IPS-NIHi7 (cell line): ENCODE measurements at regions not wholly inside any gene's neighbourhood (a gene's known extent, or its start where the extent isn't known, plus 50 kb on each side); places are given as distances from the start of the nearest gene placed in this dataset.

Experiments used
- DNase-seq: peaks from one replicate; pipeline ENCODE4 v3.0.0; 2012; ENCODE audit warnings: mixed read lengths; ENCODE audit errors: extremely low spot score

GRCh38 chr18:65411061-65411460 lies 339.8 kb upstream of the CDH7 start:
- DNase-seq, result no peak

GRCh38 chr18:65409261-65409660 lies 341.6 kb upstream of the CDH7 start:
- DNase-seq, result no peak

GRCh38 chr18:65403534-65403933 lies 347.3 kb upstream of the CDH7 start:
- no peak for DNase-seq

DNA sequence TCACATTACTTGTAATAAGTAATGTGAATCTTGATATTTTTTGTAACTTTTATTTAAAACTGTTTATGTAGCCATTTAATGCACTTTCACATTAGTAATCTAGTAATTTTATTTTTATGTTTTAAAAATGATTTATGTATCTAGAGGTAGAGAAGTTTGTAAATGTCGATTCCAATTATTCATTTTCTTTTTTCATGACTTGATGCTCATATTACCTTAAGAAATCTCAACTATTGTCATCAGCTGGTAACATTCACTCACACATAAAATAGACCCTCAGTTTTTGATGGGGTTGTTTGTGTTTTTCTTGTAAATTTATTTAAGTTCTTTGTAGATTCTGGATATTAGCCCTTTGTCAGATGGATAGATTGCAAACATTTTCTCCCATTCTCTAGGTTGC lies 351.7 kb upstream of the CDH7 start:
- no peak for DNase-seq

GRCh38 chr18:65398347-65399075 lies 352.3 kb upstream of the CDH7 start:
- DNase-seq, result no peak

DNA sequence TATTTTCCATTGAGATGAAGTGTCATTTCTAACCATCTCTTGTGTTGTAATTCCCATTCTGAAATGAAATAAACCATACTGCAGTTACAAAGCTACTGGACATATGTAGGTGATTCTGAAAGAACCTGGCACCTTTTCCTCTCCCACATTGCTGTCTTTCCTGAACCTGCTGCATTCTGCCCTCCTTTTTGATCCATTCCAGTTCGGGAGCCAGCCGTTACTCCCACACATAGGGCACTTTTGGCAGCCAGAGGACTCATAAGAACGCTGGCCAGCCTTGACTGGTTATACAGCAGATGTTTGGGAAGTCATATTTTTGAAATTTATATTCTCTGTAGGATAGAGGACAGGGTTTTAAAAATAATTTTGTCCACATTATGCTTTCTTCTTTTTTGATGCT lies 369.8 kb upstream of the CDH7 start:
- DNase-seq, result no peak

- DNase-seq, result no peak
Measured at GRCh38 chr18:65380571-65380970, 370.2 kb upstream of the CDH7 start.

- no peak for DNase-seq
Measured at GRCh38 chr18:65372904-65373303, 377.9 kb upstream of the CDH7 start.

DNA sequence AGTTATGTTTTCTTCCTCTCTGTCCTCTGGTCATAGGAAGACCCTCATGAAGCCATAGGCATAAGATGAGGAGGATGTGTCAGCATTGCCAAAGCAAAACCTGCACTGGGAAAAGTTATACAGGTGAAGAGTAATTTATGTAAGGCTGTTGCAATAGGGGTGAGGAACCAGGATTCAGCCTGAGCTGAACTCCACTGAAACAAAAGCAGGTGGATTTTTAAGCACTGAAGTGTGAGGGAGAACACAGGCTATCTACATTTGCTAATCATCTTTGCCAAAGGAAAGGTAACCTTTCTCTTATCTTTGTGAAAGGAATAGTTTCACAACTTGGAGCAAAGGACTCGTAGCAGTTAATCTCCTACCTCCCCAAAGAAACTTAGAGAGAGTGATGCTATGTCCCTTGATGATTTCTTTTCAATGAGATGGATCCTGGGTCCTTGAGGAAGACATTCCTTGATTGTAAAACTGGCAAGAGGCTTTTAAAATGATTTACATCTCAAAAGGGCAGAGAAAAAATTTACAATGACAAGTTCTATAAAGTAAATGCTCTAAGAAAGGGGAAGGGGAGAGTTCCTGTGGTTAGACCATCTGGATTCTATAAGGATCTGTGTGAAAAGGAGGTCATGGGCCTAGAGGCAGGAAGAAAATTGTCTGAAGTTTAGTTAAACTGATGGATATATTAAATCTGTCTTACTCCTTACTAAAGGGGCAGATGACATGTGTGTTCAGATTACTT lies 385.4 kb upstream of the CDH7 start:
- no peak for DNase-seq

GRCh38 chr18:65363911-65364632 lies 386.7 kb upstream of the CDH7 start:
- DNase-seq, result no peak

DNA sequence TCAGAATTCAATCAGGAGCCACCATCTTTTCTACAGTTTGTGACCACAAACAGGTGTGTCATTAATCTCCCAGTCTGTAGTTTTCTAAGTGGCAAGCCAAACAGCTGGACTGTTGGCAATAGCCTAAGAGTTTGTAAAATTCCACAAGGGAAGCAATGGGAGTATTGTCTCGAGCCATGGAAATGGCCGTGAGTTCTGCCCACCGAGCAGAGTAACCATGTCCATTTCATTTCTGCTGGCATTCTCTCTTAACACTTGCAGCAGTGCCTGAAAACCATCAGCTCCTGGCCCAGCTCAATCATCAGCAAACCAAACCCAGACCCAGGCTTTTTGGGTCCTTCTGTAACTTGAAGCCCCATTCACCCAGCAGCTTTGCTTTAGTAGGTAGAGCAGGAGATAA lies 387.8 kb upstream of the CDH7 start:
- no peak for DNase-seq

DNA sequence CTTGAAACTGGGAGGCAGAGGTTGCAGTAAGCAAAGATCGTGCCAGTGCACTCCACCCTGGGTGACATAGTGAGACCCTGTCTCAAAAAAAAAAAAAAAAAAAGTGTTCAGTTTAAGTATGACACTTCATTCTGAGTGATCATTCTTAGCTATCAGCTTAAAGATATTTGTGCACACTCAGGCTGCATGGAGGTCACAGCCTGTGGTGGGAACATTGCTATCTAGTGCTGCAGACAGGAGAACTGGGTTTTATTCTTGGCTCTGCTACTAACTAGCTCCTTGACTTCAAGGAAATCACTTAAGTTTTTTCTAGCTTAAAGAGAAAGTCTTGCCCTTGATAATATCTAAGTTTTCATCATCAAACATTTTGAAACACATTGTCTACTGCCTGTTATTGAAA lies 391.3 kb upstream of the CDH7 start:
- no peak for DNase-seq

DNA sequence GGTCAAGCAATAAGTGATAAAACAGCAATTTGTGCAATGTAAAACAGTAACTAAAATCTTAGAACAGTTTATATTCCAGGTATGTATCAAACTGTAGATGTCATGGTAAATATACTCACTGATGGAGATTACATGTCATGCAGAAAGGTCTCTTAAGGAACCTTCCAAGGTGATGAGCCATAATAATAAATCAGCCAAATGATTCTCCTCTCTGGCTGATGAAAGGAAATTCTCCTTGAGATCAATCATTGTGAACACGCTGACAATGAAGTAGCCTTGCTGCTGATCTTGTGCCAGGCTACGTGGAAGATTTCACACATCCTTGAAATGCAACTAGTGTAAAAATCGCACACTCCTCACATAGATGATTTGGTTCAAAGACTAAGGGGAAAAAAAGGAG lies 392.5 kb upstream of the CDH7 start:
- no peak for DNase-seq

DNA sequence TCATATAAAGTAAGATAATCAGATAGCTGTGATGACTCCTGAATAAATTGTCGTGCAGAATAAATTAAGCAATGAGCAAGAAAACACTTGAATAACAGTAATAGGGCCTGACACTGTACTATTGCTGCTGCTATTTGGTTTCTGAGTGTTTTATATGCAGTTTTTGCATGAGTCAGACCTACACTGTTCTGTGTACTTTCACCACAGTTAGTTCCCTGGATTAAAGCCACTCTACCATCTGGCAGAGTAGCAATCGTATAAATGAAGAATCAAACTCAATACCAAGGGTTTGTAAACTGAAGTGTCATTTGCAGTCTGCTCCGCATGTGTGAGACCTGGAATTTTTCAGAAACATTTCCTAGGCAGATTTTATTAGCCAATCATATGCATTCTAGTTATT lies 398.6 kb upstream of the CDH7 start:
- DNase-seq, result no peak

DNA sequence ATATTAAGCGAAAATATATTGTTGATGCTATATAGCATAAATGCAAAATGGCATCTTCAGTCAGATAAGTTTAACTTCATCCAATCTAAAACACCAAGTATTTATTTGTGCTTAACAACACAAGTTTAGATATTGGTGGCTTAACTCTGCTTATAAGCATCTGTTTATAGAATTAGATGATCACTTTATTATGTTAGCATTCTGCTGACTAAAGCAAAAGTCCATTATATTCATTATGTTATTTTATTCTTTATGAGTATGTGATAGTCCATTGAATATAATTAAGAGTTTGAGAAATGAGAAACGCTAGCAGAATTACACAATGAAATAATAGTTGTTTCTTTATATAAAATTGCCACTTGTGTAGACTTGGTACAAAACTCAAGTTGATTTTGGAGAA lies 401.2 kb upstream of the CDH7 start:
- DNase-seq, result no peak

DNA sequence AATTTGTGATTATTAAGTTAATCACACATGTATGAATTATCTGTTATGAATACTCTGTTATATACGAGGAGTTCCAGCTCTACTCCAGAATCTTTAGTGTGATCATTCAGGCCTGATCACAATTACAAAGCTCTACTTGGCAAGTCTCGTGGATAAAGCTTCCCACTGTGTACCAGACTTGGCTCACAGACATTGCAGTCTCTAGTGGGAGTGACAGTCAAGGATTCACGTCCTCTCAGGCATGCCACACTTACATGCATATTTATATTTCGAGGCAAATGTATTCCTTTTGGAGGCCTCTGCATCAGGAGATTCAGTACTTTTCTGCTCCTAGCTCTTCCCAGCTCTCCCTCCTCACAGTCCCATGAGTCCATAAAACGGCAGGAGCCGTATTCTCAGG lies 403.4 kb upstream of the CDH7 start:
- no peak for DNase-seq

DNA sequence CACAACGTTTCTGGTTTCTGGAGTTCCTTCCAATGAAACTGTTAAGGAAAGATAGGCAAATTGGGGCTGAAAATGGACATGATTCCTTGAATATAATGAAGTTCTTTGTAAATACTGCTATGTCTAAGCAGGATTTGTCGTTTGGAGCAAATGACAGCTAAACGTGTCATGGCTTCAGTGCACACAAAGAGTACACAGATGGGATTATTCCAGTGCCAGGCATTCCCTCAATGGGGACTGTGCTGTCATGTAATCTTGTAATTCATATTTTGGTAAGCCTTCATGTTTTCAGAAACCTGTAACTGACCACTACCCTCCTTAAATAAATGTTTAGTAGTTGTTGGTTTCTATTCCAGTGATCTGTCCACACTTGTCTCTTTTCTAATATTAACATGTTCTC lies 404.7 kb upstream of the CDH7 start:
- no peak for DNase-seq

DNA sequence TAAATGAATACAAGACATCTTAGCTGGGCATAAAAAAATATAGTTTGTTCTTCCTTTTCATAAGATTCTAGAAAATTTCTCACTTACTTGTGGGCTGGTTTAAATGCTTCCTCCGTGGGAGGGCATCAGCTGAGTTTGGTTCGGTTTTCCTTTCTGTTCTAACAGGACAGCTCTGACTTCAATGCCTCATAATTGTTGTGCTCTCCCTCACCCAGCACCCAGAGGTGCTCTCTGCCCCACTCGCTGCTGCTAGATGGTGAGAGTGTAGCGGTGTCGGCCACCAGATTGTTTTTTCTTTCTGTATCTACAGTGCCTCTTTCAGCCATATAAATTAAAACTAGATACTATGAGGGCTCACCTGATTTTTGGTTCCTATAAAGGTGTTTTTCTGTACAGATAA lies 407.2 kb upstream of the CDH7 start:
- no peak for DNase-seq

DNA sequence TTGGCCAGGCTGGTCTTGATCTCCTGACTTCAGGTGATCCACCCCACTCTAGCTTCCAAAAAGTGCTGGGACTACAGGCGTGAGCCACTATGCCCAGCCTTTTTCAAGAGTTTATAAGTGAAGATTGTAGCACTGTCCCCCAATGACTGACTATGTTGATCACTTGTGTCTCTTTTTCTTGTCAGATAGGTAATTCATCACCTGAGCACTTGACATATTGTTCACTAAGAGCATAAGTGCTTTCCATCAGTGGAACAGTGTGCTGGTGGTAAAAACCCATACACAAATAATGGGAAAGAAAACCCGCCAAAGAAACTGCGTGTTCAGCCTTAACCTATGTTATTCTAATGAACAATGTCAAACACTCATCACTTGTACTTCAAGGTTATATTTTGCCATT lies 414.4 kb upstream of the CDH7 start:
- DNase-seq, result no peak

GRCh38 chr18:65329010-65329409 lies 421.8 kb upstream of the CDH7 start:
- no peak for DNase-seq

- no peak for DNase-seq
Measured at GRCh38 chr18:65326805-65327204, 424.0 kb upstream of the CDH7 start.

DNA sequence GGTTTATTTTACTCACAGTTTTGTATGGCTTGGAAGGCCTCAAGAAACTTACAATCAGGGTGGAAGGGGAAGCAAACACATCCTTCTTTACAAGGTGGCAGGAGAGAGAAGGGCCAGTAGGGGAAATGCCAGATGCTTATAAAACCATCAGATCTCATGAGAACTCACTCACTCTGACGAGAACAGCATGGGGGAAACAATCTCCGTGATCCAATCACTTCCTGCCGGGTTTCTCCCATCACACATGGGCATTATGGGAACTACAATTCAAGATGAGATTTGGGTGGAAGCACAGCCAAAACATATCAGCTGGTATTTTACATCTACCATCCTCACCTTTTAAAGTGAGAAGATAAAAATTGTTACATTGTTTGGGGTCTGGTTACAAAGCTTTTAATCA lies 427.9 kb upstream of the CDH7 start:
- DNase-seq, result no peak

- no peak for DNase-seq
Measured at GRCh38 chr18:65298422-65298821, 452.4 kb upstream of the CDH7 start.
